GM12891 (cell line): ENCODE measurements at regions not wholly inside any gene's neighbourhood (a gene's known extent, or its start where the extent isn't known, plus 50 kb on each side); places are given as distances from the start of the nearest gene placed in this dataset.

Experiments
- POLR2A ChIP-seq: IDR thresholded peaks from 2 replicates; pipeline ENCODE4 v1.6.1; 2011; ENCODE audit warnings: low read depth, low read length, control low read depth
- POLR2AphosphoS5 ChIP-seq: IDR thresholded peaks from 2 replicates; pipeline ENCODE4 v1.6.1; 2011; ENCODE audit warnings: low read depth, low read length, control low read depth
- SPI1 ChIP-seq: IDR thresholded peaks from 2 replicates; pipeline ENCODE4 v1.6.1; 2011; ENCODE audit warnings: low read depth, low read length, control low read depth
- TAF1 ChIP-seq: IDR thresholded peaks from 2 replicates; pipeline ENCODE4 v1.6.1; 2011; ENCODE audit warnings: low read depth, low read length, control low read depth

DNA sequence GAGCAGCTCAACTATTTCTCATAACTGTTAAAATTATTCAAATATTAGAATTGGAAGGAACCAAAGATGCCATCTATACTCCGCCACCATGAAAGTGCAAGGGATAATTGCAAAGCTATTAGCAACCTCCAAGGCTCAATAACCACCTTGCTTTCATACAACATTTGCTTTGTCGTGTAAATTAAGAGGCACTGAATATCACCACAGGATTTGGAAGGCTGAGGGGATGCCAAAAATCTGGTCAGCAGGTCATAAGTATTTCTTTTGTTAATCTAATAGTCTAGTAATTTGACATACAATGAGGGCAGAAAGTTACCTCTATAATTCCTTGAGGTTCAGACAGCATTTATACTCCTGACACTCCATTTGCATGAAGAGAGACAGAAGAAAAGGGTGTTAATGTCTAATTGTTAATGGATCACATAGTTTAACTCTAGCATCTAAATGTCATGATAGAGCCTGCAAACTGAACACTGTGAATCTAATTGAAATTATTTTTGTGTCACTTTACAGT is 200.9 kb upstream of the DIAPH2 start:
- TF ChIP-seq POLR2A (no peak), POLR2AphosphoS5 (no peak), TAF1 (no peak), SPI1 (no peak)
